DND-41 (cell line): ENCODE measurements at regions not wholly inside any gene's neighbourhood (a gene's known extent, or its start where the extent isn't known, plus 50 kb on each side); places are given as distances from the start of the nearest gene placed in this dataset.

ENCODE experiments used
- ATAC-seq: fragments of 200-7000 bp; cut with Tn5 transposase; 3 replicates; pipeline ENCODE4 v1.9.1; 2021; ENCODE audit warnings: low read depth; ENCODE audit not compliant: insufficient read depth
- DNase-seq: peaks from one replicate; pipeline ENCODE4 v3.0.0-alpha.2; 2020
- H2AFZ ChIP-seq: 2 replicates; pipeline ENCODE4 v1.6.0; 2012; ENCODE audit warnings: low read depth, low read length
- H3K27ac ChIP-seq: 2 replicates; pipeline ENCODE4 v1.5.1; 2012; ENCODE audit warnings: low read length, inconsistent platforms
- H3K27me3 ChIP-seq: fragments of 200-600 bp; sonication (generic); 2 replicates; pipeline ENCODE4 v1.6.0; 2012; ENCODE audit warnings: low read length, mild to moderate bottlenecking, inconsistent platforms; ENCODE audit not compliant: insufficient read depth, poor library complexity
- H3K36me3 ChIP-seq: 2 replicates; pipeline ENCODE4 v1.5.1; 2012; ENCODE audit warnings: low read length, inconsistent platforms; ENCODE audit not compliant: insufficient read depth
- H3K4me1 ChIP-seq: 2 replicates; pipeline ENCODE4 v1.5.1; 2012; ENCODE audit warnings: mild to moderate bottlenecking, low read length; ENCODE audit not compliant: insufficient read depth
- H3K4me2 ChIP-seq: 2 replicates; pipeline ENCODE4 v1.6.0; 2012; ENCODE audit warnings: mild to moderate bottlenecking, moderate library complexity, low read length, inconsistent platforms; ENCODE audit not compliant: insufficient read depth
- H3K4me3 ChIP-seq, 2 experiments: fragments of 200-600 bp in 1 of 2; shearing (Covaris generic) in 1 of 2; 2 replicates each; pipeline ENCODE4 v1.5.1; 2012 to 2016; ENCODE audit warnings: inconsistent platforms in 2 of 2, low read length in 2 of 2, mild to moderate bottlenecking in 2 of 2, low read depth in 1 of 2, moderate library complexity in 1 of 2
- H3K79me2 ChIP-seq: 2 replicates; pipeline ENCODE4 v1.6.0; 2012; ENCODE audit warnings: low read length, inconsistent platforms; ENCODE audit not compliant: insufficient read depth
- H3K9ac ChIP-seq: 2 replicates; pipeline ENCODE4 v1.6.0; 2012; ENCODE audit warnings: low read depth, mild to moderate bottlenecking, inconsistent platforms, low read length, moderate library complexity
- H3K9me3 ChIP-seq: 2 replicates; pipeline ENCODE4 v1.5.1; 2012; ENCODE audit warnings: low read length, moderate library complexity, mild to moderate bottlenecking, inconsistent platforms; ENCODE audit not compliant: insufficient read depth, severe bottlenecking
- H4K20me1 ChIP-seq: 2 replicates; pipeline ENCODE4 v1.6.0; 2012; ENCODE audit warnings: low read length; ENCODE audit not compliant: insufficient read depth
- EZH2 ChIP-seq: IDR thresholded peaks from 3 replicates; pipeline ENCODE4 v1.6.1; 2012; ENCODE audit warnings: borderline replicate concordance, low read depth, mild to moderate bottlenecking, moderate library complexity, low read length, inconsistent platforms; ENCODE audit not compliant: severe bottlenecking
- TF ChIP-seq, protein P1 (sequence below): IDR thresholded peaks from 2 replicates; pipeline ENCODE4 v1.5.1; 2012; ENCODE audit warnings: borderline replicate concordance, low read length, moderate library complexity, mild to moderate bottlenecking; ENCODE audit not compliant: poor library complexity, severe bottlenecking; ENCODE audit errors: extremely low read depth

DNA sequence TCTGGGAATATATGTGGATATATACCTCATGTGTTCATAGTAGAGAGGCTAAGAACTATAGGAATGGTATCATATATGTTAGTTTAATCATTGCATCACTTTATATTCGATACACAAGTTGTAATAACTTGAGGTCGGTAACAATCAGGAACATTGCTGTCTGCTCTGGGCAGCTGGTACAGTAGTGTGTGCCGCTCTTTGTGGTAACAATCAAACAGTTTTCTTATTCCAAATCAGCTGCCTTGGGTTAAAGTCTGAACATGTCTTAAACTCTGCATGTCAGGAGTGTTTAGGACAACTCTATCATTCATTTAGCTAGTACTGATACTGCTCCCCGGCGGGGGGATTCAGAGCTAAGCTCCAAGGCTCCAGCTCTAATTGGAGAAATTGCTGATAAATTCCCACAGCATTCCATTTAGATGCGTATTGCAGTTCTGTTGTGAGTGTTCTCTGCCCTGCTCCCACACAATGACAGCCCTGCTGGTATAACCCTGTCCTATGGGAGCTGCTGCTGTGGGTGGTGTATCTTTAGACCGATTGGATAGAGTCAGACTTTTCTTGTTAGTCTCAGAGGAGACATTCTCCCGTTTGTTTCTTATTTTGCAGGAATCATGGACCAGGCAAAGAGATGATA lies 707.5 kb upstream of the FZD8 start:
- H3K79me2 ChIP-seq, result no peaks in the 10 kb centered on the region
- H3K9ac ChIP-seq, result no peak overlapping the region
- no peaks in the 10 kb centered on the region for H3K9me3 ChIP-seq
- DNase-seq, result no peak
- no peak overlapping the region for H3K27ac ChIP-seq
- no peaks in the 10 kb centered on the region for H3K4me1 ChIP-seq
- no peak for ATAC-seq
- H3K4me3 ChIP-seq, result no peak overlapping the region
- H3K27me3 ChIP-seq, result no peaks in the 10 kb centered on the region
- no peaks in the 10 kb centered on the region for H4K20me1 ChIP-seq
- H2AFZ ChIP-seq, result no peak overlapping the region
- no peak overlapping the region for H3K4me2 ChIP-seq
- no peaks in the 10 kb centered on the region for H3K36me3 ChIP-seq
- TF ChIP-seq, protein P1, sequence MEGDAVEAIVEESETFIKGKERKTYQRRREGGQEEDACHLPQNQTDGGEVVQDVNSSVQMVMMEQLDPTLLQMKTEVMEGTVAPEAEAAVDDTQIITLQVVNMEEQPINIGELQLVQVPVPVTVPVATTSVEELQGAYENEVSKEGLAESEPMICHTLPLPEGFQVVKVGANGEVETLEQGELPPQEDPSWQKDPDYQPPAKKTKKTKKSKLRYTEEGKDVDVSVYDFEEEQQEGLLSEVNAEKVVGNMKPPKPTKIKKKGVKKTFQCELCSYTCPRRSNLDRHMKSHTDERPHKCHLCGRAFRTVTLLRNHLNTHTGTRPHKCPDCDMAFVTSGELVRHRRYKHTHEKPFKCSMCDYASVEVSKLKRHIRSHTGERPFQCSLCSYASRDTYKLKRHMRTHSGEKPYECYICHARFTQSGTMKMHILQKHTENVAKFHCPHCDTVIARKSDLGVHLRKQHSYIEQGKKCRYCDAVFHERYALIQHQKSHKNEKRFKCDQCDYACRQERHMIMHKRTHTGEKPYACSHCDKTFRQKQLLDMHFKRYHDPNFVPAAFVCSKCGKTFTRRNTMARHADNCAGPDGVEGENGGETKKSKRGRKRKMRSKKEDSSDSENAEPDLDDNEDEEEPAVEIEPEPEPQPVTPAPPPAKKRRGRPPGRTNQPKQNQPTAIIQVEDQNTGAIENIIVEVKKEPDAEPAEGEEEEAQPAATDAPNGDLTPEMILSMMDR, result no peak
- TF ChIP-seq EZH2, result no peak

DNA sequence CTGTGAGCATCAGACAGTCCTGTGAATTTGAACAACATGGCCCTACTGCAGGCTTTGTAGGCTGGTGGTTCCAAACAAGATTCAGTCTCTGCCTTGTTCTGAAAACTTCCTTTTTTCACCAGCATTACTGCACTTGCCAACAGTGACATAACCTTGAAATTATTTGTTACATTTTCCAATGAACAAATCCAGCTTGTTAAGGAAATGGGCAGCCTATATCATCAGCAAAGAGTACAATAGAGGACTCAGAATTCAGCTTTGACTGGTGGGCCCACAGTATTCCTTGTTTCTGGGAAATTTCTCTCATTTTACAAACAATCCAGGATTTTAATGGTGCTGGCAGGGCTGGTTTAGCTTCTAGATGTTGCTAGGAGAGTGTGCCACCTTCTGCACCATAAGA lies 703.7 kb upstream of the FZD8 start:
- no peaks in the 10 kb centered on the region for H3K4me1 ChIP-seq
- H3K27ac ChIP-seq, result no peak overlapping the region
- no peak overlapping the region for H3K4me2 ChIP-seq
- TF ChIP-seq EZH2, result no peak
- TF ChIP-seq, protein P1, result no peak
- no peak overlapping the region for H3K9ac ChIP-seq
- DNase-seq, result no peak
- H3K79me2 ChIP-seq, result no peaks in the 10 kb centered on the region
- H3K9me3 ChIP-seq, result no peaks in the 10 kb centered on the region
- H4K20me1 ChIP-seq, result no peaks in the 10 kb centered on the region
- no peak overlapping the region for H3K4me3 ChIP-seq
- H3K36me3 ChIP-seq, result no peaks in the 10 kb centered on the region
- H3K27me3 ChIP-seq, result no peaks in the 10 kb centered on the region
- no peak overlapping the region for H2AFZ ChIP-seq
- ATAC-seq, result no peak

DNA sequence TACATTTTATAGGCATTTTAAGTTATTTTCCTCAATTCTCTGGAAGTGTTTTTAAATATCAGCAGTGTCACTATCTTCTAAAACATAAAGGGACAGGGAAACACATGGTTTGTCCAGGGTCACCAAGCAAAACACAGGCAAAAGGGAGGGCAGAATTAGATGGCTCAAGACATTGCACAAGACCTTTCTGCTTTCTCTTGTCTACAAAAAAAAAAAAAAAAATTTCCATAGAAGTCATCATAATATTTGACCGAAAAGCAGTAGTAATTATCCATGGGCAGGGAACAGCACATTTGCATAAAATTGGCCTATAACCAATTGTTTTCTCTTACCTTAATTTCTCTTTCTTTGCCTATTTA lies 703.1 kb upstream of the FZD8 start:
- H3K9me3 ChIP-seq, result no peaks in the 10 kb centered on the region
- H4K20me1 ChIP-seq, result no peaks in the 10 kb centered on the region
- H3K4me1 ChIP-seq, result no peaks in the 10 kb centered on the region
- DNase-seq, result no peak
- TF ChIP-seq EZH2, result no peak
- TF ChIP-seq, protein P1, result no peak
- no peak overlapping the region for H2AFZ ChIP-seq
- no peaks in the 10 kb centered on the region for H3K79me2 ChIP-seq
- H3K9ac ChIP-seq, result no peak overlapping the region
- no peak overlapping the region for H3K4me3 ChIP-seq
- no peak overlapping the region for H3K4me2 ChIP-seq
- H3K36me3 ChIP-seq, result no peaks in the 10 kb centered on the region
- no peaks in the 10 kb centered on the region for H3K27me3 ChIP-seq
- no peak overlapping the region for H3K27ac ChIP-seq
- ATAC-seq, result no peak
